GM23338 (cell line): ENCODE measurements at regions not wholly inside any gene's neighbourhood (a gene's known extent, or its start where the extent isn't known, plus 50 kb on each side); places are given as distances from the start of the nearest gene placed in this dataset.

Experiments
- CTCF ChIP-seq, 2 experiments: fragments of 200-600 bp in 1 of 2; sonication (generic) in 1 of 2; conservative IDR thresholded peaks; 2 replicates each; pipeline versions ENCODE4 v1.5.1 to v1.6.1; 2016 to 2017; ENCODE audit warnings: antibody characterized with exemption in 2 of 2, low read depth in 2 of 2, mild to moderate bottlenecking in 2 of 2, moderate library complexity in 1 of 2
- EZH2phosphoT487 ChIP-seq: fragments of 200-600 bp; sonication (generic); IDR thresholded peaks from one replicate; pipeline ENCODE4 v1.8.1; 2018; ENCODE audit warnings: antibody characterized with exemption; ENCODE audit not compliant: unreplicated experiment
- JUNB ChIP-seq: IDR thresholded peaks from one replicate; pipeline ENCODE4 v1.6.1; 2016; ENCODE audit warnings: antibody characterized with exemption; ENCODE audit not compliant: unreplicated experiment
- POLR2AphosphoS5 ChIP-seq: IDR thresholded peaks from 2 replicates; pipeline ENCODE4 v1.6.1; 2016; ENCODE audit warnings: antibody characterized with exemption, low read depth
- ZNF331 ChIP-seq: fragments of 250-450 bp; sonication (Bioruptor Pico); IDR thresholded peaks from 2 replicates; pipeline ENCODE4 v1.5.0; 2020; ENCODE audit warnings: low read depth, mild to moderate bottlenecking, moderate library complexity

GRCh38 chr4:166280642-166281041 lies 407.6 kb downstream of the TLL1 start:
- TF ChIP-seq CTCF (conservative IDR thresholded peaks at IDR 0.05; ENCODE audit: low read depth in 2 of 2), result no peak
- TF ChIP-seq ZNF331 (CRISPR knock-in tag), result no peak
- no peak for TF ChIP-seq POLR2AphosphoS5
- no peak for TF ChIP-seq JUNB
- TF ChIP-seq EZH2phosphoT487, result no peak
